AG09309 (cell line): ENCODE measurements at regions not wholly inside any gene's neighbourhood (a gene's known extent, or its start where the extent isn't known, plus 50 kb on each side); places are given as distances from the start of the nearest gene placed in this dataset.

ENCODE experiments used
- DNase-seq: peaks from one replicate; pipeline ENCODE4 v3.0.0-alpha.2; 2010; ENCODE audit warnings: low read depth
- H3K4me3 ChIP-seq: 2 replicates; pipeline ENCODE4 v1.5.1; 2011; ENCODE audit warnings: mild to moderate bottlenecking, low read depth, low read length, moderate library complexity; ENCODE audit not compliant: control insufficient read depth
- CTCF ChIP-seq: IDR thresholded peaks from 2 replicates; pipeline ENCODE4 v1.5.1; 2011; ENCODE audit warnings: mild to moderate bottlenecking, low read depth, low read length, inconsistent platforms; ENCODE audit not compliant: insufficient read depth, control insufficient read depth; ENCODE audit errors: missing control alignments

GRCh38 chr12:91902860-91903683 lies 242.6 kb downstream of the BTG1 start:
- no peak for DNase-seq
- no peak overlapping the region for H3K4me3 ChIP-seq
- no peak for TF ChIP-seq CTCF

DNA sequence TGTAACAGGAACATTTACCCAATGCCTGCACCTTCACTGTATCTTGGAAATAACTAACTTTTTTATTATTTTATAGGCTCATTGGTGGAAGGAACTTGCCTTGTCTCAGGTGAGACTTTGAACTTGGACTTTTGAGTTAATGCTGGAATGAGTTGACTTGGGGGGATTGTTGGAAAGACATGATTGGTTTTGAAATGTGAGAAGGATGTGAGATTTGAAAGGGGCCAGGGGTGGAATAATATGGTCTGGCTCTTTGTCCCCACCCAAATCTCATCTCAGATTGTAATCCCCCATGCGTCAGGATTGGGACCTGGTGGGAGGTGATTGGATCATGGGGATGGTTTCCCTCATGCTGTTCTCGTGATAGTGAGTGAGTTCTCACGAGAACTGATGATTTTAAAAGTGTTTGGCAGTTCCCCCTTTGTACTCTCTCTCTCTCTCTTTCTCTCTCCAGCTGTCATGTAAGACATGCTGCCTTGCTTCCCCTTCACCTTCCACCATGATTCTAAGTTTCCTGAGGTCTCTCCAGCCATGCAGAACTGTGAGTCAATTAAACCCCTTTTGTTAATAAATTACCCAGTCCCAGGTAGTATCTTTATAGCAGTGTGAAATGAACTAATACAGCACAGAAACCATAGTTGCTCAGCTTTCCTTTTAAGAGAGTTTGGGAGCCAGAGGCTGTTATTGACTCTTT lies 244.1 kb downstream of the BTG1 start:
- no peak for TF ChIP-seq CTCF
- no peak for DNase-seq
- no peak overlapping the region for H3K4me3 ChIP-seq

GRCh38 chr12:91900971-91901370 lies 244.7 kb downstream of the BTG1 start:
- DNase-seq = no peak
- no peak for TF ChIP-seq CTCF
- H3K4me3 ChIP-seq = no peak overlapping the region

DNA sequence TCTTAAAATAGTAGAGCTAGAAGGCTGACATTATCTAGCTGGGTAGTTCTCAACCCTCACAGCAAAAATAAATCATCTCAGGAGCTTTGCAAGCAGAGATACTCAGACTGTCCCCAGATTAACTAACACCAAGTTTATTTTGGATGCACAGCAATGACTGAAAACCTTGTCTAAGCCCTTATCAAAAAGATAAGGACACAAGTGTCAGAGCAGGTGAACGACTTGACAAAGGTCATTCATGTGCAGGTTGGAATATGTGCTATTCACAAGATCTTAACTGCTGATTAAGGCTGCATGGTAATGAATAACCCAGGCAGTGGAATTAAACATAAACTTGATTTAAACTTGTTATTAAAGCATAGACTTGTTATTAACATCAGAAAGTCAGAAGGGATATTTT lies 246.6 kb downstream of the BTG1 start:
- no peak for TF ChIP-seq CTCF
- no peak for DNase-seq
- H3K4me3 ChIP-seq = no peak overlapping the region

GRCh38 chr12:91897025-91897515 lies 248.6 kb downstream of the BTG1 start:
- no peak for TF ChIP-seq CTCF
- H3K4me3 ChIP-seq = no peak overlapping the region
- DNase-seq = no peak

DNA sequence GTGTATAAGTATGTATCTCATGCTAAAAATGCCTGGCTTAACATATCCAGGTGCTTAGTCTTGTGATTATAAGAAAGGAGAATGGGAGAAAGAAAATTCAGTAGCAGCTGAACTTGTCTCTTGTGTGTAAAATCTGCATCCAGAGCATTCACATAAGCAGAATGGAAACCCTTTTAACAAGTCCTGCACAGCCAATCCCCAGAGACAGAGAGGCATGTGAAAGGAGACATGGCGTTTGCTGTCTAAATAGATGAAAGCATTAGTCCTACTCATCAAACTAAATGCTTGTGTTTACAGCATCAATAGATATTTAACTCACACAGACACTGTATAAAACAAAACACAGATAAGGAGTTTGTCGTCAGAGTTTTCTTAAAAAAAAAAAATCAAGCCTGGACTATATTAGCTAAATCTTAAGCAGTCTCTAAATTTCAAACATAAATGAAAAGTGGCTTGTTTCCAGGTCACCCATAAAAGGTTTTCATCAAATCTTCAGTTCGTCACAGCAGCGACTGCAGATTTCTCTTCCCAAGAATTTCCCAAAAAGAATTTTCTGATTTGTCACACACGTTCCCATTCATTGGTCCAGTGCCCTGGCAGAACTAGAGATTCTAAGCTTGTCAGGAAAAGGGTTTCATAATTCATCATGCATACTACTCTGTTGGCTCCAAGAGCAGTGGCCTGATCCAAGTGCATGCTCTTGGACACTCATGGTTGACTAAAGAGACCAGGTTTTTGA lies 249.2 kb downstream of the BTG1 start:
- no peak for TF ChIP-seq CTCF
- H3K4me3 ChIP-seq = no peak overlapping the region
- DNase-seq = no peak
